ENCODE measurements at regions not wholly inside any gene's neighbourhood (a gene's known extent, or its start where the extent isn't known, plus 50 kb on each side); places are given as distances from the start of the nearest gene placed in this dataset.

- no peaks in the 10 kb centered on the region for H3K4me1 Mint-ChIP-seq
- no peak overlapping the region for H3K27ac Mint-ChIP-seq
- H3K9me3 Mint-ChIP-seq, result no peaks in the 10 kb centered on the region
- no peaks in the 10 kb centered on the region for H3K36me3 Mint-ChIP-seq
- H3K4me3 Mint-ChIP-seq, result no peak overlapping the region
- H3K27me3 Mint-ChIP-seq, result no peaks in the 10 kb centered on the region
Observed at GRCh38 chr15:25536801-25537611, 98.2 kb upstream of the UBE3A start.

- H3K27me3 Mint-ChIP-seq, result peaks cover 1% of the 10 kb centered on the region
- no peaks in the 10 kb centered on the region for H3K4me1 Mint-ChIP-seq
- H3K4me3 Mint-ChIP-seq, result no peak overlapping the region
- H3K9me3 Mint-ChIP-seq, result no peaks in the 10 kb centered on the region
- no peaks in the 10 kb centered on the region for H3K36me3 Mint-ChIP-seq
- H3K27ac Mint-ChIP-seq, result no peak overlapping the region
Observed at GRCh38 chr15:25535866-25536265, 97.0 kb upstream of the UBE3A start.

DNA sequence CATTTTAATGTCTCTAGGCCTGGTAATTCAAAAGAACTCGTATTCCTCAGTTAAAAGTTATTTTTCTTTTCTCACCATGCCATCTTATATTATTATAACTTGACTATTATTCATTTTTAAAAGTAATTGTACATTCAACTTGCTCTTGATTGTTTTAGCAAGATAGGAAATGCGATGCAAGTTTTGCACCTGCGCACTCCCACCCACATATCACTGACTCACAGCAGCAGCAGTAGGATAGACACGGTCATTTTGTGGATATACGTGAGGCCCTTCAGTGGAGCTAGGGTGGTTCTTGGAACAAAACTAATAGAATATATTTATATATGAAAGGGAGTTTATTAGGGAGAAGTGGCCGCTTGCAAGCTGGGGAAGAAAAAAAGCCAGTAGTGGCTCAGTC lies 95.5 kb upstream of the UBE3A start:
- Mint-ChIP-seq H3K27me3 (peaks cover 2% of the 10 kb centered on the region), H3K4me3 (no peak overlapping the region), H3K36me3 (no peaks in the 10 kb centered on the region), H3K4me1 (no peaks in the 10 kb centered on the region), H3K9me3 (peaks cover 7% of the 10 kb centered on the region), H3K27ac (no peak overlapping the region)

DNA sequence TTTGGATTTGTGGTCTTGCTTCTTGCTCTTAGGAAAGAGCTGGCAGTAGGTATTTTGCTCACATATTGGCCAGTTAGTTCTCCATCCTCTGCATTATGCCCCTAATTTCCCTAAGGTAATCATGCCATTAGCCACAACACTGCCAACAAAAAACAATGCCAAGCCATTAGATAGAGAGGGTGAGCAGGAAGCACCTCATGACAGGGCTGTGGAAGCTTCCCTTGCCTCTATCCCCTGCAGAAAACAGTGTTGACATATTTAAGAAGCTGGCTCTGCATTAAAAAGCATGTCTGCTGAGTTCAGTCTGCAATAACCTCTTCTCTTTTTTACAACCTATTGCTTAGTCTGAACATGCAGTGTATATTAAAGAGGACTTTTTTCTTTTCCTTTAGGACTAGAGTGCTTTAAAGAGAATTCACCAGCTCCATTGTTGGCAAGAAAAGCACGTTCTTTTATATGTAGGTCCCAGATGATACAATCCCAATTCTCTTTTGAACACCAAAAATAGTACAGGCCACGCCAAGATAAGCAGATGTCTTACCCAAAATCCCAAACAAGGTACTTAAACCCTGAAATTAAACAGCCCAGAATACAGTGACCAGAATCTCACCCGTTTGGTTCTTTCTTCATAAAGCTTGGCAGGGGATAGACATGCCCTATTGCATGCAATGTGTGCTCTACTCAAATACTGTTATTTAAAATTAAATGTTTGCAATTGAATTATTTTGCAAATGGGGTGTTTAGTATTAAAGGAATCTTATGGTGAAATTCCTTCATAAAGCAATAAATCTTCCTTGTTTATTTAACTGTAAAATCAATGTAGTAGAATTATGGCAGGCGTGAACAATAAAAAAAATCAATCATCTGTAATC lies 93.7 kb upstream of the UBE3A start:
- Mint-ChIP-seq H3K4me1 (no peaks in the 10 kb centered on the region), H3K9me3 (peaks cover 7% of the 10 kb centered on the region), H3K4me3 (no peak overlapping the region), H3K36me3 (no peaks in the 10 kb centered on the region), H3K27ac (no peak overlapping the region), H3K27me3 (peaks cover 2% of the 10 kb centered on the region)

DNA sequence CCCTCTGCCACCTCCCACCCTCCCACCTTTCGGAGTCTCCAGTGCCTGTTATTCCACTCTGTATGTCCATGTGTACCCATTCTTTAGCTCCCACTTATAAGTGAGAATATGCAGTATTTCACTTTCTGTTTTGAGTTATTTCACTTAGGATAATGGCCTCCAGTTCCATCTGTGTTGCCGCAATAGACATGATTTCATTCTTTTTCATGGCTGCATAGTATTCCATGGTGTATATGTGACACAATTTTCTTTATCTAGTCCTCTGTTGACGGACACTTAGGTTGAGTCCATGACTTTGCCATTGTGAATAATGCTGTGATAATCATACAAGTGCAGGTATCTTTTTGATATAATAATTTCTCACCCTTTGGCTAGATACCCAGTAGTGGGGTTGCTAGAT lies 91.0 kb upstream of the UBE3A start:
- Mint-ChIP-seq H3K27me3 (peaks cover 3% of the 10 kb centered on the region), H3K9me3 (peaks cover 7% of the 10 kb centered on the region), H3K4me3 (no peak overlapping the region), H3K27ac (no peak overlapping the region), H3K36me3 (no peaks in the 10 kb centered on the region), H3K4me1 (no peaks in the 10 kb centered on the region)

GRCh38 chr15:25527118-25527517 lies 88.3 kb upstream of the UBE3A start:
- Mint-ChIP-seq H3K4me3 (no peak overlapping the region), H3K9me3 (peaks cover 19% of the 10 kb centered on the region), H3K27ac (no peak overlapping the region), H3K4me1 (no peaks in the 10 kb centered on the region), H3K27me3 (peaks cover 7% of the 10 kb centered on the region), H3K36me3 (peaks cover 2% of the 10 kb centered on the region)

GRCh38 chr15:25525741-25526140 lies 86.9 kb upstream of the UBE3A start:
- Mint-ChIP-seq H3K27me3 (peaks cover 12% of the 10 kb centered on the region), H3K27ac (no peak overlapping the region), H3K9me3 (peaks cover 29% of the 10 kb centered on the region), H3K4me1 (no peaks in the 10 kb centered on the region), H3K36me3 (peaks cover 2% of the 10 kb centered on the region), H3K4me3 (no peak overlapping the region)

- H3K27me3 Mint-ChIP-seq, result peaks cover 8% of the 10 kb centered on the region
- no peaks in the 10 kb centered on the region for H3K9me3 Mint-ChIP-seq
- H3K4me1 Mint-ChIP-seq, result no peaks in the 10 kb centered on the region
- H3K27ac Mint-ChIP-seq, result no peak overlapping the region
- H3K4me3 Mint-ChIP-seq, result no peak overlapping the region
- H3K36me3 Mint-ChIP-seq, result no peaks in the 10 kb centered on the region
Observed at GRCh38 chr15:25515633-25516032, 76.8 kb upstream of the UBE3A start.

GRCh38 chr15:25514522-25514921 lies 75.7 kb upstream of the UBE3A start:
- H3K27me3 Mint-ChIP-seq, result peaks cover 5% of the 10 kb centered on the region
- no peak overlapping the region for H3K27ac Mint-ChIP-seq
- no peaks in the 10 kb centered on the region for H3K36me3 Mint-ChIP-seq
- H3K9me3 Mint-ChIP-seq, result no peaks in the 10 kb centered on the region
- H3K4me1 Mint-ChIP-seq, result no peaks in the 10 kb centered on the region
- no peak overlapping the region for H3K4me3 Mint-ChIP-seq

- no peak overlapping the region for H3K4me3 Mint-ChIP-seq
- no peaks in the 10 kb centered on the region for H3K36me3 Mint-ChIP-seq
- H3K27ac Mint-ChIP-seq, result no peak overlapping the region
- H3K4me1 Mint-ChIP-seq, result no peaks in the 10 kb centered on the region
- H3K9me3 Mint-ChIP-seq, result no peaks in the 10 kb centered on the region
- peaks cover 5% of the 10 kb centered on the region for H3K27me3 Mint-ChIP-seq
Observed at GRCh38 chr15:25512957-25513356, 74.1 kb upstream of the UBE3A start.

DNA sequence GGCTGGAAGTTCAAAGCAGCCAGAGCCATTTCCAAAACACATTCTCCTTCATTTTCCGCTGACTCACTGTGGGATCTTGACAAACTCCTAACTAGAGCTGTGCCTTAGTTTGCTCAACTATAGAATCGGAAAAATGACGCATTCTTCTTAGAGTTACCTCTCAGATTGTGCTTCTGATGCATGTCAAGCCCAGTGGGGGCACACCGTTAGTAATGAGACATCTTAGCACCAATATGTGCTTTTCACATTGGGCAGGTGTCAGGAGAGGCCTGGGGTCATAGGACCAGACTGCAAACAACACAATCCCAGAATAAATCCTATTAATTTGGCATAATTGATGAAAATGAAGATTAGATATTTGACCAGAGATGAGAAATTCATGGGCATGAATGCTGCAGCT lies 71.3 kb upstream of the UBE3A start:
- H3K4me3 Mint-ChIP-seq, result no peak overlapping the region
- H3K27ac Mint-ChIP-seq, result no peak overlapping the region
- H3K9me3 Mint-ChIP-seq, result no peaks in the 10 kb centered on the region
- peaks cover 2% of the 10 kb centered on the region for H3K27me3 Mint-ChIP-seq
- no peaks in the 10 kb centered on the region for H3K36me3 Mint-ChIP-seq
- H3K4me1 Mint-ChIP-seq, result no peaks in the 10 kb centered on the region

DNA sequence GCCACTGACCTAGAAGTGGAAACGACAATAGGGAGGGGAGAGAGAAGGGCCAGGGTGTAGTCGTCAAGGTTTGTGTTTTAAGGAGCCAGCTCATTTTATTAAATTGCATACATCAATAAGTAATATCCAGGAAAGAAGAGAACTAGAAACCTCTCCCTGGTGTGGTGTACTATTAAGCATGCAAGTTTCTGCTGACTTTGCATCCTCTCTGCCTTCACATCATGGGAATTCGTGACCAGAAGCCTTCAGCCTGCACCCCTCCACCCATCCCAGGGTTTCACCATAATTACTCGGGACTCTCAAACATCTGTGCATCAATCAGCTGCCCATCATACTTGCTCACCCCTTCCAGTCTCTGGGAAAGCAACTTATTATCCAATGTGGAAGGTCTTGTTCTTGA lies 70.9 kb upstream of the UBE3A start:
- Mint-ChIP-seq H3K27me3 (peaks cover 2% of the 10 kb centered on the region), H3K4me3 (no peak overlapping the region), H3K4me1 (no peaks in the 10 kb centered on the region), H3K27ac (no peak overlapping the region), H3K36me3 (no peaks in the 10 kb centered on the region), H3K9me3 (no peaks in the 10 kb centered on the region)

DNA sequence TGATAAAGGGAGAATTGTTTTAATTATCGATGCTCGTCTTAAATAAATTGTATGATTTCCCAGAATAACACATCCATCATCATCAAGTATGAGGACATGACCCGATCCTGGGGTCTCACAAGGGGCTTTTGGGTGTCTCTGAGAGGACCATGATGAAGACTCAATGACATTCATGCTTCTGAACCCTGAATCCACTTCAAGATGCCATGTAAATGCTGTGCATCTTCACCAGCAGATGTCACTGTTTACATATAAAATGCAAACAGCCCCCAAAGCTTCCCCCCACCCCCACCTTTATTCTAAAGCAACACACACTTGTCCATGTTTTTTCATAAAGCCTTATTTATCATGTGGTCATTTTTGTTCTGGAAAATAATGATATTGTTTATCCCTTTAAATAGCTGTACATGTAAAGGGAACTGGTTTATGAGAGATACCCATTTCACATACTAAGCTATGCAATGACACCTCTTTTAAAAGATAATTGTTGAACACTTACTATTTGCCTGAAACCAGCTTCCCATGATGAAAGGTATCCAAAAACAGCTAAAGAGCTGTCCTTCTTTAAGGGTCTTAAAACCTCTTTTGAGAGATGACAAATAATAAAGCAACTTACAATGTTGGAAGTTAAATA lies 69.7 kb upstream of the UBE3A start:
- Mint-ChIP-seq H3K4me1 (no peaks in the 10 kb centered on the region), H3K27ac (no peak overlapping the region), H3K27me3 (no peaks in the 10 kb centered on the region), H3K9me3 (no peaks in the 10 kb centered on the region), H3K4me3 (no peak overlapping the region), H3K36me3 (no peaks in the 10 kb centered on the region)

- Mint-ChIP-seq H3K36me3 (no peaks in the 10 kb centered on the region), H3K4me1 (no peaks in the 10 kb centered on the region), H3K9me3 (no peaks in the 10 kb centered on the region), H3K27me3 (no peaks in the 10 kb centered on the region), H3K27ac (no peak overlapping the region), H3K4me3 (no peak overlapping the region)
Observed at GRCh38 chr15:25504307-25504706, 65.5 kb upstream of the UBE3A start.

DNA sequence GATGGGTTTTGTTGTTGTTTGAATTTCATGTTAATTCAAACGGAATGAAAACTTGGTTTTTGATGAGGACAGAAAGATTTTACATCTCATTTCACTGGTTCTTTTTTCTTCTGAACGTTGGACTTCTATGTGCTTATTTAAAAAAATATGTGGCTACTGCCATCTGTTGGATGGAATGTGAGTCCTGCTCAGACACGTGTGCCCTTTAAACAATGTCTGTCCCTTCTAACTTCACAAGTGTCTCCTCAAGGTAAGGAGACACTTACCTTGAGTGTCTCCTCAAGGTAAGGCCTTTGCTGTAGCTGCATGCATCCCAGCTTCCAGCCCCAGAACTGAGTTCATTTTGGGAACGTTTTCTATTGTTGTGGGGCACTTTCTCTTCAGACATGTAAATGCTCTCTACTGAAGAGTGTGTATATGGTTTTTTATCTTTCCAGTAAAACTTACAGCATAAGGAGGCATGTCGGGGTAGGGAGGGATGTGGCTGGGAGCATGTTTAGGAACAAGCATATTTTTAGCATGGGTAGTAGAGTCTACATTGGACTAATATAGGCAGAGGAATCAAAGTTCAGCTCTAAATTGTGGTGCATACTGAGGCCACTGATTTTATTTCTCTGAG lies 63.1 kb upstream of the UBE3A start:
- H3K4me1 Mint-ChIP-seq, result no peaks in the 10 kb centered on the region
- H3K9me3 Mint-ChIP-seq, result no peaks in the 10 kb centered on the region
- no peaks in the 10 kb centered on the region for H3K27me3 Mint-ChIP-seq
- no peak overlapping the region for H3K27ac Mint-ChIP-seq
- H3K36me3 Mint-ChIP-seq, result no peaks in the 10 kb centered on the region
- no peak overlapping the region for H3K4me3 Mint-ChIP-seq
